ENCODE measurements at regions not wholly inside any gene's neighbourhood (a gene's known extent, or its start where the extent isn't known, plus 50 kb on each side); places are given as distances from the start of the nearest gene placed in this dataset.

DNA sequence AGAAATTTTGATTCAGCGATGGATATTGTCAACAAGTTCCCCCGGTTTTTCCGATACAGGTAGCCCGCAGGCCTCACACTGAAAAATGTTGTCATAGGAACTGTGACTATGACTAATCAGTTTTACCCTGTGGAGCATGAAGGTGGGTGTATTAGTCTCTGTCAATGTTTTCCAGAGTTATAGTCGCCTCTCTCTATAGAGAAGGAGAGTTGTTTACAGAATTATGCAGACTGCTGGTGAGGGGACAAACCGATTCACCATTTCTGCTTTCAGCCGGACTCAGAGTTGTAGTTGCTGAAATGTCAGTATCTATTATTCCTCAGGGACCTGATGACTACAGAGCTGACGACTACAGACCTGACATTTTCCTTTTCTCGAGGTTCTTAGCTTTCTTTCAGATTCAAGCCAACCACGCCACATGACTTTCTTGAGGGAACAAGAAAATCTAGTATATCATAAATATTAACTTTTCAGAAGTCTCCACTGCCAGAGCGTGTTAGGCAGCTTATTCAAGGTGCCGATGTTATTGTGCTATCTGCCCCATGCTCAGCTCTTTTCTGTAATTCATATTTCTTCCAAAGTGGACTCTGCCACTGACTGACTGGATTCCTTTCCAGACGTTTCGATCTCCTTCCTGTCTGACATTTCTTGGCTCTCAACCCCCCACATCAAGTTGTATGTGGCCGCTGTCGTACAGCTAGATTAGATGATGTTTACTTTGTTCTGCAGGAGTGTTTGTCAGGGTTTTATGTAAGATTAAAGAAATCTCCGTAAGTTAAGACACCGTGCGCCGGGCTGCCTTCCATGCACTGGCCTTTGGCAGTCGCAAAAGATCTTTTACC, 178.1 kb downstream of the FGF1 start (continued):
- TF ChIP-seq, protein P1, sequence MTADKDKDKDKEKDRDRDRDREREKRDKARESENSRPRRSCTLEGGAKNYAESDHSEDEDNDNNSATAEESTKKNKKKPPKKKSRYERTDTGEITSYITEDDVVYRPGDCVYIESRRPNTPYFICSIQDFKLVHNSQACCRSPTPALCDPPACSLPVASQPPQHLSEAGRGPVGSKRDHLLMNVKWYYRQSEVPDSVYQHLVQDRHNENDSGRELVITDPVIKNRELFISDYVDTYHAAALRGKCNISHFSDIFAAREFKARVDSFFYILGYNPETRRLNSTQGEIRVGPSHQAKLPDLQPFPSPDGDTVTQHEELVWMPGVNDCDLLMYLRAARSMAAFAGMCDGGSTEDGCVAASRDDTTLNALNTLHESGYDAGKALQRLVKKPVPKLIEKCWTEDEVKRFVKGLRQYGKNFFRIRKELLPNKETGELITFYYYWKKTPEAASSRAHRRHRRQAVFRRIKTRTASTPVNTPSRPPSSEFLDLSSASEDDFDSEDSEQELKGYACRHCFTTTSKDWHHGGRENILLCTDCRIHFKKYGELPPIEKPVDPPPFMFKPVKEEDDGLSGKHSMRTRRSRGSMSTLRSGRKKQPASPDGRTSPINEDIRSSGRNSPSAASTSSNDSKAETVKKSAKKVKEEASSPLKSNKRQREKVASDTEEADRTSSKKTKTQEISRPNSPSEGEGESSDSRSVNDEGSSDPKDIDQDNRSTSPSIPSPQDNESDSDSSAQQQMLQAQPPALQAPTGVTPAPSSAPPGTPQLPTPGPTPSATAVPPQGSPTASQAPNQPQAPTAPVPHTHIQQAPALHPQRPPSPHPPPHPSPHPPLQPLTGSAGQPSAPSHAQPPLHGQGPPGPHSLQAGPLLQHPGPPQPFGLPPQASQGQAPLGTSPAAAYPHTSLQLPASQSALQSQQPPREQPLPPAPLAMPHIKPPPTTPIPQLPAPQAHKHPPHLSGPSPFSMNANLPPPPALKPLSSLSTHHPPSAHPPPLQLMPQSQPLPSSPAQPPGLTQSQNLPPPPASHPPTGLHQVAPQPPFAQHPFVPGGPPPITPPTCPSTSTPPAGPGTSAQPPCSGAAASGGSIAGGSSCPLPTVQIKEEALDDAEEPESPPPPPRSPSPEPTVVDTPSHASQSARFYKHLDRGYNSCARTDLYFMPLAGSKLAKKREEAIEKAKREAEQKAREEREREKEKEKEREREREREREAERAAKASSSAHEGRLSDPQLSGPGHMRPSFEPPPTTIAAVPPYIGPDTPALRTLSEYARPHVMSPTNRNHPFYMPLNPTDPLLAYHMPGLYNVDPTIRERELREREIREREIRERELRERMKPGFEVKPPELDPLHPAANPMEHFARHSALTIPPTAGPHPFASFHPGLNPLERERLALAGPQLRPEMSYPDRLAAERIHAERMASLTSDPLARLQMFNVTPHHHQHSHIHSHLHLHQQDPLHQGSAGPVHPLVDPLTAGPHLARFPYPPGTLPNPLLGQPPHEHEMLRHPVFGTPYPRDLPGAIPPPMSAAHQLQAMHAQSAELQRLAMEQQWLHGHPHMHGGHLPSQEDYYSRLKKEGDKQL (CRISPR knock-in tag; IDR thresholded peaks at IDR 0.05; ENCODE audit: borderline replicate concordance), result no peak
- TF ChIP-seq THRAP3 (IDR thresholded peaks at IDR 0.05; ENCODE audit: borderline replicate concordance), result no peak
- TF ChIP-seq FOXA3 (CRISPR knock-in tag; conservative IDR thresholded peaks at IDR 0.05 in 1 of 2, IDR thresholded peaks at IDR 0.05 in 1 of 2), result 0 out of 4 replicates have a peak, but pooled peaks of 1 of the 2 experiments have one; percentile 28
- TF ChIP-seq, protein P2, sequence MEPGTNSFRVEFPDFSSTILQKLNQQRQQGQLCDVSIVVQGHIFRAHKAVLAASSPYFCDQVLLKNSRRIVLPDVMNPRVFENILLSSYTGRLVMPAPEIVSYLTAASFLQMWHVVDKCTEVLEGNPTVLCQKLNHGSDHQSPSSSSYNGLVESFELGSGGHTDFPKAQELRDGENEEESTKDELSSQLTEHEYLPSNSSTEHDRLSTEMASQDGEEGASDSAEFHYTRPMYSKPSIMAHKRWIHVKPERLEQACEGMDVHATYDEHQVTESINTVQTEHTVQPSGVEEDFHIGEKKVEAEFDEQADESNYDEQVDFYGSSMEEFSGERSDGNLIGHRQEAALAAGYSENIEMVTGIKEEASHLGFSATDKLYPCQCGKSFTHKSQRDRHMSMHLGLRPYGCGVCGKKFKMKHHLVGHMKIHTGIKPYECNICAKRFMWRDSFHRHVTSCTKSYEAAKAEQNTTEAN (CRISPR knock-in tag; IDR thresholded peaks at IDR 0.05), result no peak
- peak; percentile 65; the same call in 1 of the 2 replicates for TF ChIP-seq MAFK (IDR thresholded peaks at IDR 0.05; ENCODE audit: low read length)
- TF ChIP-seq RFX1 (IDR thresholded peaks at IDR 0.05), result peak; percentile 82
- TF ChIP-seq, protein P3, sequence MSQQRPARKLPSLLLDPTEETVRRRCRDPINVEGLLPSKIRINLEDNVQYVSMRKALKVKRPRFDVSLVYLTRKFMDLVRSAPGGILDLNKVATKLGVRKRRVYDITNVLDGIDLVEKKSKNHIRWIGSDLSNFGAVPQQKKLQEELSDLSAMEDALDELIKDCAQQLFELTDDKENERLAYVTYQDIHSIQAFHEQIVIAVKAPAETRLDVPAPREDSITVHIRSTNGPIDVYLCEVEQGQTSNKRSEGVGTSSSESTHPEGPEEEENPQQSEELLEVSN (IDR thresholded peaks at IDR 0.05; ENCODE audit: borderline replicate concordance in 1 of 2, extremely low read depth in 1 of 2, insufficient read depth in 1 of 2, insufficient read length in 1 of 2, low read depth in 1 of 2, low read length in 1 of 2, poor library complexity in 1 of 2, severe bottlenecking in 1 of 2), result no peak
- peak; percentile 36; the same call in 1 of the 2 replicates for TF ChIP-seq FOSL1 (tag; conservative IDR thresholded peaks at IDR 0.05)
- TF ChIP-seq ZNF23 (CRISPR knock-in tag; IDR thresholded peaks at IDR 0.05), result no peak
- TF ChIP-seq, protein P4, sequence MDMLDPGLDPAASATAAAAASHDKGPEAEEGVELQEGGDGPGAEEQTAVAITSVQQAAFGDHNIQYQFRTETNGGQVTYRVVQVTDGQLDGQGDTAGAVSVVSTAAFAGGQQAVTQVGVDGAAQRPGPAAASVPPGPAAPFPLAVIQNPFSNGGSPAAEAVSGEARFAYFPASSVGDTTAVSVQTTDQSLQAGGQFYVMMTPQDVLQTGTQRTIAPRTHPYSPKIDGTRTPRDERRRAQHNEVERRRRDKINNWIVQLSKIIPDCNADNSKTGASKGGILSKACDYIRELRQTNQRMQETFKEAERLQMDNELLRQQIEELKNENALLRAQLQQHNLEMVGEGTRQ (CRISPR knock-in tag; IDR thresholded peaks at IDR 0.05), result no peak
- no peak for TF ChIP-seq MYBL2 (IDR thresholded peaks at IDR 0.05; ENCODE audit: low read depth)
- TF ChIP-seq MYBL2 (CRISPR knock-in tag; IDR thresholded peaks at IDR 0.05; ENCODE audit: borderline replicate concordance), result no peak
- peak; percentile 81 for TF ChIP-seq ZNF316 (IDR thresholded peaks at IDR 0.05)
- TF ChIP-seq SREBF1 (IDR thresholded peaks at IDR 0.05; ENCODE audit: borderline replicate concordance, low read depth, low read length), result no peak
- peak; percentile 80 for TF ChIP-seq MAFG (tag; conservative IDR thresholded peaks at IDR 0.05)

Measured in K562 (cell line).